Heart left ventricle (tissue), 16 donors: ENCODE measurements at regions not wholly inside any gene's neighbourhood (a gene's known extent, or its start where the extent isn't known, plus 50 kb on each side); places are given as distances from the start of the nearest gene placed in this dataset.
"Not testable (repeated sequence)": the region's sequence is repeated elsewhere in the genome, so short reads cannot be mapped to it uniquely, and the experiment has no call there.

ENCODE experiments used
- ATAC-seq, 4 donors: fragments of 200-7000 bp; cut with Tn5 transposase; one replicate each; pipeline ENCODE4 v1.9.1; 2020 to 2022; ENCODE audit warnings: moderate library complexity in 4 of 4, mild to moderate bottlenecking in 3 of 4, moderate number of reproducible peaks in 1 of 4
- DNase-seq, 5 donors: peaks; one replicate each; pipeline ENCODE4 v3.0.0-alpha.2; 2020
- H3K27ac ChIP-seq, 12 donors: fragments of 200-600 bp; sonication (generic) in 4 of 12; one replicate each; pipeline versions ENCODE4 v1.5.0 to v1.8.0; 2016 to 2022; ENCODE audit warnings: mild to moderate bottlenecking in 2 of 12
- H3K27me3 ChIP-seq, 9 donors: fragments of 200-600 bp; sonication (generic) in 2 of 9; one replicate each; pipeline versions ENCODE4 v1.5.1 to v1.8.0; 2016 to 2022; ENCODE audit warnings: mild to moderate bottlenecking in 3 of 9
- H3K36me3 ChIP-seq, 9 donors: fragments of 200-600 bp; sonication (generic) in 2 of 9; one replicate each; pipeline versions ENCODE4 v1.5.0 to v1.8.0; 2018 to 2022; ENCODE audit warnings: mild to moderate bottlenecking in 2 of 9
- H3K4me1 ChIP-seq, 12 donors: fragments of 200-600 bp; sonication (generic) in 4 of 12; one replicate each; pipeline versions ENCODE4 v1.5.0 to v1.8.0; 2016 to 2022; ENCODE audit warnings: mild to moderate bottlenecking in 3 of 12
- H3K4me3 ChIP-seq, 12 donors: fragments of 200-600 bp; sonication (generic) in 4 of 12; one replicate each; pipeline versions ENCODE4 v1.5.0 to v1.8.0; 2017 to 2022; ENCODE audit warnings: mild to moderate bottlenecking in 9 of 12, moderate library complexity in 4 of 12
- H3K9me3 ChIP-seq, 12 donors: fragments of 200-600 bp; sonication (generic) in 4 of 12; one replicate each; pipeline versions ENCODE4 v1.5.0 to v1.8.0; 2016 to 2022; ENCODE audit warnings: mild to moderate bottlenecking in 1 of 12
- WGBS, 4 donors: extraction: QIAGEN DNeasy Blood & Tissue Kit in 2 of 4; methylation state at CpG; one replicate each; pipeline versions ENCODE4 v1.1.5 to v1.1.7; 2013 to 2018; 5-methylcytosine and 5-hydroxymethylcytosine counted together
- intact Hi-C, 10 donors: fragments of 100-400 bp; cut with DNase I; formaldehyde crosslinking; loops; one replicate each; pipeline versions ENCODE4 v1.11.1 to v1.14.2; 2022
- donor health status: ischemic (EF 13 %, LVEDD 7.1; RV severe dilation, severe dysfunction).
- donor health status: healthy with polysubstance abuse.
- donor health status: DM: no; HTN: yes; CAD: no.
- donor health status: DM: no; HTN: no; CAD: no.
- donor health status: ischemic (EF 25% LVEDD 6.9; RV normal size, moderate dysfunction).
- donor health status: ischemic (EF 25% LVEDD 5.7; RV mildly dilated, moderate dysfunction).
- donor health status: healthy.
- donor health status: DM: yes; HTN: yes; CAD: no.
- donor health status: ischemic (EF 35%, LVEDD 5.7; RV mildly dilated, moderate dysfunction).
- donor health status: nonischemic (EF 11% LVEDD 7.7; RV severe dilation, severe dysfunction).
- donor health status: DM: yes; HTN: yes; CAD: no.
- donor health status: PGD.
- donor health status: ischemic (EF 29% LVEDD 5.4; RV normal size, mild dysfunction).
- donor health status: nonischemic (EF 23%, LVEDD 6.1; RV moderate dilation, normal function).

GRCh38 chr2:87318814-87319491 lies 297.3 kb upstream of the PLGLB1 start:
- 24 to 53% (median 35%) methylated on average over 1 of the region's 2 CpGs for WGBS, 4 donors
- DNase-seq, H3K4me1 ChIP-seq, H3K36me3 ChIP-seq, H3K9me3 ChIP-seq, ATAC-seq, H3K27ac ChIP-seq, intact Hi-C loops, H3K27me3 ChIP-seq, H3K4me3 ChIP-seq: not testable (repeated sequence)

- H3K9me3 ChIP-seq, H3K27ac ChIP-seq, H3K4me1 ChIP-seq, H3K4me3 ChIP-seq, H3K36me3 ChIP-seq, intact Hi-C loops, H3K27me3 ChIP-seq, DNase-seq: not testable (repeated sequence)
- WGBS, 4 donors: 86 to 97% methylated on average over 2 of the region's 2 CpGs; no CpG with 5 or more reads in 2 of the 4 donors
- peak in 1 of 4 donors; percentile 27 for ATAC-seq
These were observed 298.1 kb upstream of the PLGLB1 start for GRCh38 chr2:87319705-87320104.

GRCh38 chr2:87321201-87321600 lies 299.6 kb upstream of the PLGLB1 start:
- H3K4me3 ChIP-seq, H3K9me3 ChIP-seq, ATAC-seq, intact Hi-C loops, H3K27ac ChIP-seq, H3K36me3 ChIP-seq, H3K4me1 ChIP-seq, DNase-seq, H3K27me3 ChIP-seq: not testable (repeated sequence)
- WGBS, 4 donors: 86 to 96% (median 93%) methylated on average over 6 to 7 of the region's 9 CpGs

- H3K9me3 ChIP-seq, H3K4me3 ChIP-seq, H3K4me1 ChIP-seq, H3K36me3 ChIP-seq, intact Hi-C loops, DNase-seq, H3K27me3 ChIP-seq, H3K27ac ChIP-seq: not testable (repeated sequence)
- WGBS, 4 donors: 18 to 71% (median 34%) methylated on average over 3 to 6 of the region's 6 CpGs
- ATAC-seq: peak in 3 of 4 donors; percentile 45 to 71 (median 68)
These were observed 302.8 kb upstream of the PLGLB1 start for GRCh38 chr2:87324335-87325041.

- H3K36me3 ChIP-seq, H3K4me3 ChIP-seq, intact Hi-C loops, H3K27me3 ChIP-seq, H3K27ac ChIP-seq, H3K4me1 ChIP-seq, H3K9me3 ChIP-seq, DNase-seq: not testable (repeated sequence)
- ATAC-seq: peak in 2 of 4 donors; percentile 29 to 32
- 61 to 100% (median 84%) methylated on average over 1 to 5 of the region's 12 CpGs; no CpG with 5 or more reads in 1 of the 4 donors for WGBS, 4 donors
These were observed 303.6 kb upstream of the PLGLB1 start for GRCh38 chr2:87325042-87325910.

- H3K4me1 ChIP-seq, H3K27me3 ChIP-seq, ATAC-seq, H3K4me3 ChIP-seq, H3K9me3 ChIP-seq, intact Hi-C loops, DNase-seq, H3K36me3 ChIP-seq, H3K27ac ChIP-seq: not testable (repeated sequence)
- WGBS, 4 donors: 89 to 98% (median 96%) methylated on average over 2 of the region's 2 CpGs; no CpG with 5 or more reads in 1 of the 4 donors
These were observed 304.3 kb upstream of the PLGLB1 start for GRCh38 chr2:87325911-87326294.

GRCh38 chr2:87326754-87327153 lies 305.1 kb upstream of the PLGLB1 start:
- not testable (repeated sequence) for H3K4me3 ChIP-seq
- ATAC-seq: peak in 1 of 4 donors; percentile 27

GRCh38 chr2:87327648-87328371 lies 306.2 kb upstream of the PLGLB1 start:
- H3K27ac ChIP-seq, H3K4me3 ChIP-seq, H3K27me3 ChIP-seq, DNase-seq, H3K9me3 ChIP-seq, ATAC-seq, H3K4me1 ChIP-seq, intact Hi-C loops, H3K36me3 ChIP-seq: not testable (repeated sequence)
- 88 to 100% (median 92%) methylated on average over 2 to 4 of the region's 4 CpGs for WGBS, 4 donors

More at GRCh38 chr2:87326754-87327153, 305.1 kb upstream of the PLGLB1 start:
- H3K27ac ChIP-seq, H3K4me1 ChIP-seq, intact Hi-C loops, H3K36me3 ChIP-seq, H3K9me3 ChIP-seq, H3K27me3 ChIP-seq, DNase-seq: not testable (repeated sequence)
- whole genome bisulfite sequencing, 4 donors: 60 to 98% (median 89%) methylated on average over 1 to 2 of the region's 3 CpGs; no CpG with 5 or more reads in 1 of the 4 donors

- H3K4me3 ChIP-seq, H3K9me3 ChIP-seq, H3K27ac ChIP-seq, H3K36me3 ChIP-seq, H3K4me1 ChIP-seq, DNase-seq, H3K27me3 ChIP-seq, intact Hi-C loops, ATAC-seq: not testable (repeated sequence)
- whole genome bisulfite sequencing, 4 donors: 93 to 98% (median 97%) methylated on average over 5 to 6 of the region's 7 CpGs
These were observed 307.9 kb upstream of the PLGLB1 start for GRCh38 chr2:87329529-87329928.

GRCh38 chr2:87330486-87330885 lies 308.8 kb upstream of the PLGLB1 start:
- H3K27me3 ChIP-seq, H3K4me3 ChIP-seq, intact Hi-C loops, H3K9me3 ChIP-seq, H3K27ac ChIP-seq, H3K36me3 ChIP-seq, H3K4me1 ChIP-seq, DNase-seq: not testable (repeated sequence)
- 64% methylated on average over 1 of the region's 4 CpGs; no CpG with 5 or more reads in 3 of the 4 donors for WGBS, 4 donors
- peak in 2 of 4 donors; percentile 63 to 82 for ATAC-seq
